Heart left ventricle (tissue), 13 donors: ENCODE measurements at regions not wholly inside any gene's neighbourhood (a gene's known extent, or its start where the extent isn't known, plus 50 kb on each side); places are given as distances from the start of the nearest gene placed in this dataset.

Source experiments
- CTCF ChIP-seq, 12 donors: fragments of 200-600 bp; sonication (generic) in 4 of 12; IDR thresholded peaks; one replicate each; pipeline versions ENCODE4 v1.5.0 to v1.8.0; 2018 to 2022; ENCODE audit warnings: antibody characterized with exemption in 12 of 12, mild to moderate bottlenecking in 5 of 12
- POLR2A ChIP-seq, 2 donors: fragments of 450-650 bp; IDR thresholded peaks; one replicate each; pipeline ENCODE4 v1.6.1; 2017; ENCODE audit warnings: antibody characterized with exemption in 2 of 2, mild to moderate bottlenecking in 2 of 2, moderate library complexity in 2 of 2
- donor health status: ischemic (EF 13 %, LVEDD 7.1; RV severe dilation, severe dysfunction).
- donor health status: DM: no; HTN: yes; CAD: no.
- donor health status: DM: no; HTN: no; CAD: no.
- donor health status: ischemic (EF 25% LVEDD 6.9; RV normal size, moderate dysfunction).
- donor health status: ischemic (EF 25% LVEDD 5.7; RV mildly dilated, moderate dysfunction).
- donor health status: ischemic (EF 35%, LVEDD 5.7; RV mildly dilated, moderate dysfunction).
- donor health status: nonischemic (EF 11% LVEDD 7.7; RV severe dilation, severe dysfunction).
- donor health status: DM: yes; HTN: yes; CAD: no.
- donor health status: PGD.
- donor health status: ischemic (EF 29% LVEDD 5.4; RV normal size, mild dysfunction).
- donor health status: nonischemic (EF 23%, LVEDD 6.1; RV moderate dilation, normal function).

- TF ChIP-seq CTCF (IDR thresholded peaks at IDR 0.05) (no peak), POLR2A (IDR thresholded peaks at IDR 0.05) (no peak)
These were observed 89.7 kb downstream of the TFAP2C start for GRCh38 chr20:56718816-56719215.
